ENCODE measurements at regions not wholly inside any gene's neighbourhood (a gene's known extent, or its start where the extent isn't known, plus 50 kb on each side); places are given as distances from the start of the nearest gene placed in this dataset.

DNA sequence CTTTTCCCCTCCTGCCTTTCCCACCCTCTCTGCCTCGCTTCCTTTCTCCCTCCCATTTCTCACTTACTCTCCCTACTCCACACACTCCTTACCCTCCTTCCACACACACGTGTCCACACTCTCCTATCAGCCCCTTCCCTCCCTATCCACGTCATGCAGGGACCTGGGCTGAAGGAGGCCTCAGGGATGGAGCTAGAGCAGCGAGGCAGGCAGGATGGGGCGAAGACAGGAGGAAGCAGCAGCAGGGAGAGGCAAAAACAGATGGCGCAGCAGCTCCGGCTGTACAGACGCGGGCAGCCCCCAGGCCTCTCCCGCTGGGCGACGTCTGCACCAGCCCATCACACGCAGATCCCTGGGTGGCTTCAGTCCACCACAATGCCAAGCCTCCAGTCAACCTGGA, 97.9 kb downstream of the SPATA19 start:
- no peak for TF ChIP-seq POLR2A (IDR thresholded peaks at IDR 0.05; ENCODE audit: low read depth, low read length)
- TF ChIP-seq POU2F2 (IDR thresholded peaks at IDR 0.05; ENCODE audit: low read depth, low read length), result no peak
